Keratinocyte (primary cell): ENCODE measurements at regions not wholly inside any gene's neighbourhood (a gene's known extent, or its start where the extent isn't known, plus 50 kb on each side); places are given as distances from the start of the nearest gene placed in this dataset.
A peak's percentile ranks its signal among the peaks of the same experiment; 100 is the strongest.

Source experiments
- DNase-seq: peaks from one replicate; pipeline ENCODE4 v3.0.0-alpha.2; 2011; ENCODE audit warnings: low read depth, missing footprints, low spot score
- FAIRE-seq: peaks from 2 replicates; lab custom pipeline; 2011; peaks lifted over from hg19 to GRCh38; lab: Jason Lieb, UNC
- H2AFZ ChIP-seq: 2 replicates; pipeline ENCODE4 v1.6.0; 2012; ENCODE audit warnings: low read length, control low read depth, inconsistent platforms; ENCODE audit not compliant: control insufficient read depth
- H3K27ac ChIP-seq: 2 replicates; pipeline ENCODE4 v1.5.1; 2011; ENCODE audit warnings: low read length; ENCODE audit not compliant: control insufficient read depth, insufficient read depth
- H3K27me3 ChIP-seq: 3 replicates; pipeline ENCODE4 v1.6.0; 2011; ENCODE audit warnings: low read length; ENCODE audit not compliant: control insufficient read depth, insufficient read depth; ENCODE audit errors: extremely low read depth
- H3K36me3 ChIP-seq, 2 experiments: 2 replicates in 1 of 2; 3 replicates in 1 of 2; pipeline ENCODE4 v1.5.1; 2011; ENCODE audit warnings: low read length in 2 of 2, mild to moderate bottlenecking in 1 of 2; ENCODE audit not compliant: control insufficient read depth in 2 of 2, insufficient read depth in 2 of 2; ENCODE audit errors: extremely low read depth in 1 of 2
- H3K4me1 ChIP-seq: 3 replicates; pipeline ENCODE4 v1.5.1; 2011; ENCODE audit warnings: low read length; ENCODE audit not compliant: control insufficient read depth, insufficient read depth; ENCODE audit errors: extremely low read depth
- H3K4me2 ChIP-seq: 3 replicates; pipeline ENCODE4 v1.6.0; 2011; ENCODE audit warnings: low read depth, low read length; ENCODE audit not compliant: control insufficient read depth, insufficient read depth; ENCODE audit errors: extremely low read depth
- H3K4me3 ChIP-seq, 3 experiments: fragments of 200-600 bp in 1 of 3; sonication (generic) in 1 of 3; 2 replicates in 2 of 3; 3 replicates in 1 of 3; pipeline ENCODE4 v1.5.1; 2011 to 2016; ENCODE audit warnings: low read length in 3 of 3, mild to moderate bottlenecking in 3 of 3, control low read depth in 2 of 3, inconsistent platforms in 1 of 3, low read depth in 1 of 3, mixed read lengths in 1 of 3, mixed run types in 1 of 3, moderate library complexity in 1 of 3; ENCODE audit not compliant: control insufficient read depth in 2 of 3, insufficient read depth in 2 of 3; ENCODE audit errors: extremely low read depth in 1 of 3
- H3K79me2 ChIP-seq: 2 replicates; pipeline ENCODE4 v1.6.0; 2012; ENCODE audit warnings: low read length; ENCODE audit not compliant: control insufficient read depth, insufficient read depth
- H3K9ac ChIP-seq: 3 replicates; pipeline ENCODE4 v1.6.0; 2011; ENCODE audit warnings: low read length; ENCODE audit not compliant: control insufficient read depth, insufficient read depth; ENCODE audit errors: extremely low read depth
- H3K9me1 ChIP-seq: 3 replicates; pipeline ENCODE4 v1.6.0; 2011; ENCODE audit warnings: low read length; ENCODE audit not compliant: control insufficient read depth, insufficient read depth; ENCODE audit errors: extremely low read depth
- H3K9me3 ChIP-seq: 2 replicates; pipeline ENCODE4 v1.5.1; 2012; ENCODE audit warnings: low read depth, low read length; ENCODE audit not compliant: control insufficient read depth
- H4K20me1 ChIP-seq: 3 replicates; pipeline ENCODE4 v1.6.0; 2011; ENCODE audit warnings: low read length; ENCODE audit not compliant: control insufficient read depth, insufficient read depth; ENCODE audit errors: extremely low read depth
- EZH2 ChIP-seq: IDR thresholded peaks from one replicate; pipeline ENCODE4 v1.6.1; 2012; ENCODE audit warnings: inconsistent platforms, mild to moderate bottlenecking, low read length, moderate library complexity
- dilution Hi-C: fragments of 300-500 bp; cut with MboI; formaldehyde crosslinking; loops from one replicate; pipeline ENCODE4 v1.7.0; 2020; ENCODE audit warnings: low sequenced_read_pairs; ENCODE audit not compliant: extremely low pct_ligation_motif_present
- TF ChIP-seq, protein P1 (sequence below), 3 experiments: IDR thresholded peaks in 1 of 3; conservative IDR thresholded peaks in 1 of 3; optimal IDR thresholded peaks in 1 of 3; 2 replicates in 2 of 3; 3 replicates in 1 of 3; pipeline versions ENCODE3 to v1.5.1; 2011; ENCODE audit warnings: low read length in 3 of 3, mild to moderate bottlenecking in 3 of 3, moderate library complexity in 2 of 3, control low read depth in 1 of 3, inconsistent platforms in 1 of 3; ENCODE audit not compliant: insufficient read depth in 2 of 3; ENCODE audit errors: extremely low read depth in 1 of 3

DNA sequence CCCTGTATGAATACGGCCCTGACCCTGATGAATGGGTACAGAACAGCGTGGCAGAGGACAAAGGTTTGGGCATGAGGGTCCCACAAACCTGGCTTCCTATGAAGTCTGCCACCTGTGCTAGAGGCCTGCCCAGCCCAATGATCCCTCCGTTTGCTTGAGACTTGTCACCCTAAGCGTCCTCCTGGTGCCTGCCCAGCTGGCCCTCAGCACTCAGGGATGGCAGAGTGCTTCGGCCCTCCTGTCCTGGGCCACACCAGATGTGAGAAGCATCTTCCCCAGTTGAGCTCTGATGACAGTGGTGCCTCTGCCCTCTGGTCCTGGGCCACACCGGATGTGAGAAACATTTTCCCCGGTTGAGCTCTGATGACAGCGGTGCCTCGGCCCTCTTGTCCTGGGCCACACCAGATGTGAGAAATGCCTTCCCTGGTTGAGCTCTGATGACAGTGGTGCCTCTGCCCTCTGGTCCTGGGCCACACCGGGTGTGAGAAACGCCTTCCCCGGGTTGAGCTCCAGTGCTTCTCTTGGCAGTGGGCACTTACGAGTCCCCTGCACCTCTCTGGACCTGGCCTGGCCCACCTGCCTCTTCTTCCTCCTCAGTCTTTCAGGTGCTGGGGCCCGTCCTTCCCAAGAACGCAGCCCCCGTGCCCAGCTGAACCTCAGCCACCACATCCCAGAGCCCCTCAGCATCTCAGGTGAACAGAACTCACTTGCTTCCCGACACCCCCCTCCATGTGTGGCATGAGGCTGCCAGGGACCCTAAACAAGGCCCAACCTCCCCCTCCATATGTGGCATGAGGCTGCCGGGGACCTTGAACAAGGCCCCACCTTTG is 253.1 kb upstream of the IRX1 start:
- Histone ChIP-seq H3K27ac (no peak overlapping the region), H3K36me3 (no peaks in the 10 kb centered on the region), H2AFZ (no peak overlapping the region), H3K9me1 (no peaks in the 10 kb centered on the region), H3K4me2 (no peak overlapping the region), H3K9me3 (no peaks in the 10 kb centered on the region), H3K9ac (no peak overlapping the region), H3K4me3 (no peak overlapping the region), H3K4me1 (peaks cover 7% of the 10 kb centered on the region), H3K27me3 (no peaks in the 10 kb centered on the region), H3K79me2 (no peaks in the 10 kb centered on the region), H4K20me1 (no peaks in the 10 kb centered on the region)
- no peak for FAIRE-seq
- dilution Hi-C loops = no loop called here
- TF ChIP-seq EZH2 = no peak
- TF ChIP-seq, protein P1, sequence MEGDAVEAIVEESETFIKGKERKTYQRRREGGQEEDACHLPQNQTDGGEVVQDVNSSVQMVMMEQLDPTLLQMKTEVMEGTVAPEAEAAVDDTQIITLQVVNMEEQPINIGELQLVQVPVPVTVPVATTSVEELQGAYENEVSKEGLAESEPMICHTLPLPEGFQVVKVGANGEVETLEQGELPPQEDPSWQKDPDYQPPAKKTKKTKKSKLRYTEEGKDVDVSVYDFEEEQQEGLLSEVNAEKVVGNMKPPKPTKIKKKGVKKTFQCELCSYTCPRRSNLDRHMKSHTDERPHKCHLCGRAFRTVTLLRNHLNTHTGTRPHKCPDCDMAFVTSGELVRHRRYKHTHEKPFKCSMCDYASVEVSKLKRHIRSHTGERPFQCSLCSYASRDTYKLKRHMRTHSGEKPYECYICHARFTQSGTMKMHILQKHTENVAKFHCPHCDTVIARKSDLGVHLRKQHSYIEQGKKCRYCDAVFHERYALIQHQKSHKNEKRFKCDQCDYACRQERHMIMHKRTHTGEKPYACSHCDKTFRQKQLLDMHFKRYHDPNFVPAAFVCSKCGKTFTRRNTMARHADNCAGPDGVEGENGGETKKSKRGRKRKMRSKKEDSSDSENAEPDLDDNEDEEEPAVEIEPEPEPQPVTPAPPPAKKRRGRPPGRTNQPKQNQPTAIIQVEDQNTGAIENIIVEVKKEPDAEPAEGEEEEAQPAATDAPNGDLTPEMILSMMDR (optimal IDR thresholded peaks at IDR 0.05 in 1 of 3, IDR thresholded peaks at IDR 0.05 in 1 of 3, conservative IDR thresholded peaks at IDR 0.05 in 1 of 3; ENCODE audit: extremely low read depth in 1 of 3, insufficient read depth in 2 of 3, low read length in 3 of 3) = no peak
- no peak for DNase-seq

DNA sequence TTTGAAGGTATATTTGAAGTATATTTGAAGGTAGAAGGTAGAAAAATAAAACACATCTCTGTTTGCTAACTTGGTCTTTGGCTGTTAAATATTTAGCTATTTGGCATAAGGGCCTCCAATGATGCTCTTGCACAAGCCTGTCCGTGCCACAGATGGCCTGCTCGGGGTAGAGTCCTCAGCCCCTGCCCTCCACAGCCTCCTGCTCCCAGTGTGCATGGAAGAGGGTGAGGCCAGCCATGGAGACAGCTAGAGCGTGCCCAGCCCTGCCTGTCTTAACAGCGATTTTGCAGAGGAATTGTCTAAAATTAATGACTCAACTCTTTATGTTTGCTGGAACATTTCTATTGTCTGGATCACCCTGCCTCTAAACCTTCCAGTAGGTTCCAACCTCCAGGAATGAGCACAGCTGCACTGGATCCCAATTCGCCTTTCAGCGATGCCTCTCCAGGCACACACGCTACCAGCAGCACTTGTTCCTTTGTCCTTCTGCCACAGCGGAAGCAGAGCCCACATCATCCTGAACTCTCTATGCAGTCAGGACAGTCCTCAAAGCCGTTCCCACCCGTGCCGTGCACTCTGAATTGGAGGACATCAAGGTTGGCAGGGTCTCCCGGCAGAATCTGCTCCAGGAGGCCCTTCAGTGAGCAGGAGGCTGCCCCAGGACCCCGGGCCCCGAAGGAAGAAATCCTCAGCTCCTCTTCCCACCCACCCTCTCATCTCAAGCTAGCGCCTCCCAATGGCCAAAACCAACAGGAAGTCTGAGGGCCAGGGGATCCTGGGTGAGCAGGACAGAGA is 254.0 kb upstream of the IRX1 start:
- H3K4me1 ChIP-seq = peaks cover 7% of the 10 kb centered on the region
- dilution Hi-C loops = no loop called here
- H3K79me2 ChIP-seq = no peaks in the 10 kb centered on the region
- no peak for DNase-seq
- H3K9me1 ChIP-seq = no peaks in the 10 kb centered on the region
- no peaks in the 10 kb centered on the region for H3K9me3 ChIP-seq
- H3K4me3 ChIP-seq = no peak overlapping the region
- H2AFZ ChIP-seq = no peak overlapping the region
- TF ChIP-seq, protein P1 (optimal IDR thresholded peaks at IDR 0.05 in 1 of 3, IDR thresholded peaks at IDR 0.05 in 1 of 3, conservative IDR thresholded peaks at IDR 0.05 in 1 of 3; ENCODE audit: extremely low read depth in 1 of 3, insufficient read depth in 2 of 3, low read length in 3 of 3) = no peak
- no peak for TF ChIP-seq EZH2
- H3K9ac ChIP-seq = no peak overlapping the region
- H3K4me2 ChIP-seq = peak overlapping the region; percentile 16
- no peak overlapping the region for H3K27ac ChIP-seq
- H3K27me3 ChIP-seq = no peaks in the 10 kb centered on the region
- no peaks in the 10 kb centered on the region for H4K20me1 ChIP-seq
- FAIRE-seq = no peak
- no peaks in the 10 kb centered on the region for H3K36me3 ChIP-seq
